ENCODE measurements at regions not wholly inside any gene's neighbourhood (a gene's known extent, or its start where the extent isn't known, plus 50 kb on each side); places are given as distances from the start of the nearest gene placed in this dataset.

GRCh38 chr7:15011289-15011688 lies 108.7 kb upstream of the DGKB start:
- no peaks in the 10 kb centered on the region for H3K36me3 Mint-ChIP-seq (ENCODE audit: unreplicated experiment)
- no peak overlapping the region for H3K27ac Mint-ChIP-seq (ENCODE audit: unreplicated experiment)
- TF ChIP-seq, protein P1, sequence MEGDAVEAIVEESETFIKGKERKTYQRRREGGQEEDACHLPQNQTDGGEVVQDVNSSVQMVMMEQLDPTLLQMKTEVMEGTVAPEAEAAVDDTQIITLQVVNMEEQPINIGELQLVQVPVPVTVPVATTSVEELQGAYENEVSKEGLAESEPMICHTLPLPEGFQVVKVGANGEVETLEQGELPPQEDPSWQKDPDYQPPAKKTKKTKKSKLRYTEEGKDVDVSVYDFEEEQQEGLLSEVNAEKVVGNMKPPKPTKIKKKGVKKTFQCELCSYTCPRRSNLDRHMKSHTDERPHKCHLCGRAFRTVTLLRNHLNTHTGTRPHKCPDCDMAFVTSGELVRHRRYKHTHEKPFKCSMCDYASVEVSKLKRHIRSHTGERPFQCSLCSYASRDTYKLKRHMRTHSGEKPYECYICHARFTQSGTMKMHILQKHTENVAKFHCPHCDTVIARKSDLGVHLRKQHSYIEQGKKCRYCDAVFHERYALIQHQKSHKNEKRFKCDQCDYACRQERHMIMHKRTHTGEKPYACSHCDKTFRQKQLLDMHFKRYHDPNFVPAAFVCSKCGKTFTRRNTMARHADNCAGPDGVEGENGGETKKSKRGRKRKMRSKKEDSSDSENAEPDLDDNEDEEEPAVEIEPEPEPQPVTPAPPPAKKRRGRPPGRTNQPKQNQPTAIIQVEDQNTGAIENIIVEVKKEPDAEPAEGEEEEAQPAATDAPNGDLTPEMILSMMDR (IDR thresholded peaks at IDR 0.05): no peak
- no peak overlapping the region for H3K4me3 Mint-ChIP-seq (ENCODE audit: unreplicated experiment)
- H3K4me1 Mint-ChIP-seq (ENCODE audit: unreplicated experiment): peaks cover 4% of the 10 kb centered on the region
- H3K9me3 Mint-ChIP-seq (ENCODE audit: unreplicated experiment): no peaks in the 10 kb centered on the region
- no peak for DNase-seq (ENCODE audit: extremely low spot score, unreplicated experiment)
- H3K27me3 Mint-ChIP-seq (ENCODE audit: unreplicated experiment): no peaks in the 10 kb centered on the region

- H3K36me3 Mint-ChIP-seq (ENCODE audit: unreplicated experiment): no peaks in the 10 kb centered on the region
- DNase-seq (ENCODE audit: extremely low spot score, unreplicated experiment): no peak
- no peak overlapping the region for H3K4me3 Mint-ChIP-seq (ENCODE audit: unreplicated experiment)
- peaks cover 4% of the 10 kb centered on the region for H3K4me1 Mint-ChIP-seq (ENCODE audit: unreplicated experiment)
- no peaks in the 10 kb centered on the region for H3K27me3 Mint-ChIP-seq (ENCODE audit: unreplicated experiment)
- no peaks in the 10 kb centered on the region for H3K9me3 Mint-ChIP-seq (ENCODE audit: unreplicated experiment)
- H3K27ac Mint-ChIP-seq (ENCODE audit: unreplicated experiment): no peak overlapping the region
- TF ChIP-seq, protein P1 (IDR thresholded peaks at IDR 0.05): peak; percentile 37
These were observed 105.0 kb upstream of the DGKB start for GRCh38 chr7:15007507-15007906.

DNA sequence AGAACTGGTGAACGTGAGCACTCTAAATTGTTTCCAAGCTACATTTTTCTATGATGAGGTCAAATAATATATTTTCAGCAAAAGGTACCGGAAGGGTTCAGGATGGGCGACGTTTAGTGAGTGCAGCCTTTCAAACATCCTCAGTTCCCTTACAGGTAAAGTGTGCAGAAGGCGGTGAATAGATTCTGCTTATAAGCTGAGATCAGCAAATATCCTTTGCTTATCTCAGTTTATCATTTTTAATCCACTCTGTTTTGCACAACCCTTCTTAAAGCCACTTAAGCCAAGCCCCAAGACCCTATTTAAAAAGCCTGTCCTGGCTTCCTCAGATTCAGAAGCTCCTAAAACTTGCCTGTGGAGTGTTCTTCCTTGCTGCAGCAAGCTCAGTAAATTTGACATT lies 103.1 kb upstream of the DGKB start:
- H3K9me3 Mint-ChIP-seq (ENCODE audit: unreplicated experiment): no peaks in the 10 kb centered on the region
- no peak overlapping the region for H3K4me3 Mint-ChIP-seq (ENCODE audit: unreplicated experiment)
- peaks cover 6% of the 10 kb centered on the region for H3K4me1 Mint-ChIP-seq (ENCODE audit: unreplicated experiment)
- DNase-seq (ENCODE audit: extremely low spot score, unreplicated experiment): no peak
- no peaks in the 10 kb centered on the region for H3K36me3 Mint-ChIP-seq (ENCODE audit: unreplicated experiment)
- TF ChIP-seq, protein P1 (IDR thresholded peaks at IDR 0.05): no peak
- H3K27me3 Mint-ChIP-seq (ENCODE audit: unreplicated experiment): no peaks in the 10 kb centered on the region
- no peak overlapping the region for H3K27ac Mint-ChIP-seq (ENCODE audit: unreplicated experiment)

- no peaks in the 10 kb centered on the region for H3K36me3 Mint-ChIP-seq (ENCODE audit: unreplicated experiment)
- peaks cover 10% of the 10 kb centered on the region for H3K4me1 Mint-ChIP-seq (ENCODE audit: unreplicated experiment)
- peaks cover 5% of the 10 kb centered on the region for H3K9me3 Mint-ChIP-seq (ENCODE audit: unreplicated experiment)
- TF ChIP-seq, protein P1 (IDR thresholded peaks at IDR 0.05): no peak
- no peak overlapping the region for H3K4me3 Mint-ChIP-seq (ENCODE audit: unreplicated experiment)
- DNase-seq (ENCODE audit: extremely low spot score, unreplicated experiment): no peak
- H3K27me3 Mint-ChIP-seq (ENCODE audit: unreplicated experiment): no peaks in the 10 kb centered on the region
- no peak overlapping the region for H3K27ac Mint-ChIP-seq (ENCODE audit: unreplicated experiment)
These were observed 97.6 kb upstream of the DGKB start for GRCh38 chr7:15000157-15000556.

- Mint-ChIP-seq H3K4me1 (ENCODE audit: unreplicated experiment) (peaks cover 10% of the 10 kb centered on the region), H3K4me3 (ENCODE audit: unreplicated experiment) (no peak overlapping the region), H3K36me3 (ENCODE audit: unreplicated experiment) (no peaks in the 10 kb centered on the region), H3K9me3 (ENCODE audit: unreplicated experiment) (peaks cover 5% of the 10 kb centered on the region), H3K27ac (ENCODE audit: unreplicated experiment) (no peak overlapping the region), H3K27me3 (ENCODE audit: unreplicated experiment) (no peaks in the 10 kb centered on the region)
- DNase-seq (ENCODE audit: extremely low spot score, unreplicated experiment): no peak
- TF ChIP-seq, protein P1 (IDR thresholded peaks at IDR 0.05): no peak
These were observed 96.8 kb upstream of the DGKB start for GRCh38 chr7:14999331-14999730.
